Sigmoid colon (tissue), 6 donors: ENCODE measurements at regions not wholly inside any gene's neighbourhood (a gene's known extent, or its start where the extent isn't known, plus 50 kb on each side); places are given as distances from the start of the nearest gene placed in this dataset.

ENCODE experiments used
- DNase-seq: peaks from one replicate; pipeline ENCODE4 v3.0.0-alpha.2; 2019
- H3K27ac ChIP-seq, 4 donors: fragments of 200-600 bp; sonication (generic); one replicate each; pipeline ENCODE4 v1.5.1; 2016 to 2019; ENCODE audit warnings: mild to moderate bottlenecking in 1 of 4
- H3K27me3 ChIP-seq, 3 donors: fragments of 200-600 bp; sonication (generic); one replicate each; pipeline ENCODE4 v1.5.1; 2019; ENCODE audit warnings: mild to moderate bottlenecking in 1 of 3
- H3K36me3 ChIP-seq, 4 donors: fragments of 200-600 bp; sonication (generic); one replicate each; pipeline ENCODE4 v1.5.1; 2016 to 2019
- H3K4me1 ChIP-seq, 4 donors: fragments of 200-600 bp; sonication (generic); one replicate each; pipeline ENCODE4 v1.5.1; 2017 to 2019
- H3K4me3 ChIP-seq, 4 donors: fragments of 200-600 bp; sonication (generic); one replicate each; pipeline ENCODE4 v1.5.1; 2017 to 2019; ENCODE audit warnings: mild to moderate bottlenecking in 2 of 4, moderate library complexity in 1 of 4
- H3K9me3 ChIP-seq, 4 donors: fragments of 200-600 bp in 3 of 4; sonication (generic) in 3 of 4; one replicate each; pipeline versions ENCODE4 v1.5.1 to v1.6.1; 2013 to 2019
- EP300 ChIP-seq, 4 donors: sonication (generic); formaldehyde crosslinking; IDR thresholded peaks; one replicate each; pipeline ENCODE4 v1.6.1; 2017; ENCODE audit warnings: antibody characterized with exemption in 4 of 4
- POLR2A ChIP-seq, 2 donors: fragments of 450-650 bp; IDR thresholded peaks; one replicate each; pipeline ENCODE4 v1.6.1; 2016; ENCODE audit warnings: antibody characterized with exemption in 2 of 2, mild to moderate bottlenecking in 2 of 2, moderate library complexity in 2 of 2
- POLR2AphosphoS5 ChIP-seq, 4 donors: sonication (generic); formaldehyde crosslinking; IDR thresholded peaks; one replicate each; pipeline ENCODE4 v1.6.1; 2017; ENCODE audit warnings: antibody characterized with exemption in 4 of 4
- WGBS, 2 donors: extraction: QIAGEN DNeasy Blood & Tissue Kit; methylation state at CpG; one replicate each; pipeline ENCODE4 v1.1.7; 2013; 5-methylcytosine and 5-hydroxymethylcytosine counted together
- intact Hi-C: fragments of 100-400 bp; cut with DNase I; formaldehyde crosslinking; loops from one replicate; pipeline ENCODE4 v1.15.1; 2023
- TF ChIP-seq, protein P1 (sequence below), 4 experiments: fragments of 450-650 bp in 3 of 4; fragments of 200-600 bp in 1 of 4; IDR thresholded peaks; one replicate each; pipeline ENCODE4 v1.5.1; 2016 to 2019; ENCODE audit warnings: antibody characterized with exemption in 4 of 4, mild to moderate bottlenecking in 3 of 4, moderate library complexity in 2 of 4
- donor health status: healthy with polysubstance abuse.
- donor health status: healthy.

DNA sequence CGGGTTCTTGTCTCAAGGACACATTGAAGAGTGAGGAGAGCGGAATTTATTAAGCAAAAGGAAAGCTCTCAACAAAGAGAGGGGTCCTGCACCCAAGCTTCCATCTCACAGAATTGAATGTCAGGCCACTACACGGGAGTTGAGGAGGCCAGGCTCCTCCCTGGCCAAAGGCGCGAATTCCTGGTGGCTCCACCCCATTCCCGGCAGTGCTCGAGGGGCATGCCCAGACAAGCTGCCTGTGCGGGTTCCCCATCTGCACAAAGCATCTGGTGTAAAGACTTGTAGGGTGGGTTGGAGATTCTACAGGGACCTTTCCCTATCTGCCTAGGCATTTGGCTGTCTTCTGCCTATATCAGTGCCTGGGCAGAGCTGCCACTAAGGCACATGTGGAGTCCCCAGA, 648.5 kb upstream of the PKN2 start:
- Histone ChIP-seq H3K9me3 (peaks cover 0 to 12% (median 3%) of the 10 kb centered on the region in 4 donors), H3K27me3 (no peaks in the 10 kb centered on the region)
- TF ChIP-seq EP300 (IDR thresholded peaks at IDR 0.05) (no peak), POLR2A (IDR thresholded peaks at IDR 0.05) (no peak)

DNA sequence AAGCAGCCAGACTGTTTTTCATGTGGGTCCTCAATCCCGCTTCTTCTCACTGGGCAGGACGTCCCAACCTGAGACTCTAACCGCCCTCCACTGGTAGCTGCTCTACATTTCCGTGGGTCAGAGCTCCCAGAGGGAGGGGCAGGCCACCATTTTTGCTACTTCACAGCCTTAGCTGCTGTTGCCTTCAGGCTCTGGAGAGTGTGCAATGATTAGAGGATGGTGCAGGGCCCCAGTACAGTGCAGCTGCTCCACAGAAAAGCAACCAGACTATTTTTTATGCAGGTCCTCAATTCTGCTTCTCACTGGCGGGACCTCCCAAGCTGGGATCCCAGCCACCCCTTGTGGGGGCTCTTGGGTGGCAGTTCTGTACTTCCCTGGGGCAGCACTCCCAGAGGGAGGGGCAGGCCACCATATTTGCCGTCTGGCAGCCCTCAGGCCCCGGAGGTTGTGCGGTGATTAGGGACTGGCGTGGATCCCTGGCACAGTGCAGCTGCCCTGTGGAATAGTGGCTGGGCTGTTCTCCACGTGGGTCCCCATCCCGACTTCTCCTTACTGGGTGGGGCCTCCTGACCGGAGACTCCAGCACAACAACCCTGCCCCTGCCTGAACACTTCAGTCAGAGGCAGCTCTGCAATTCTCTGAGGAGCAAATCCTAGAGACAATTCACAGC, 647.6 kb upstream of the PKN2 start:
- Histone ChIP-seq H3K4me3 (no peak overlapping the region), H3K27ac (no peak overlapping the region), H3K9me3 (peaks cover 0 to 12% (median 3%) of the 10 kb centered on the region in 4 donors), H3K36me3 (no peaks in the 10 kb centered on the region), H3K4me1 (no peaks in the 10 kb centered on the region), H3K27me3 (no peaks in the 10 kb centered on the region)
- no peak for TF ChIP-seq POLR2AphosphoS5 (IDR thresholded peaks at IDR 0.05)
- DNase-seq, result no peak
- 87 to 90% methylated on average over 12 of the region's 12 CpGs for WGBS, 2 donors
- intact Hi-C loops, result no loop called here

More for the DNA sequence above, 648.5 kb upstream of the PKN2 start:
- Histone ChIP-seq H3K36me3 (no peaks in the 10 kb centered on the region), H3K4me1 (no peaks in the 10 kb centered on the region), H3K4me3 (no peak overlapping the region), H3K27ac (no peak overlapping the region)
- DNase-seq, result no peak
- intact Hi-C loops, result no loop called here
- 96% methylated on average over 8 of the region's 8 CpGs for WGBS, 2 donors

DNA sequence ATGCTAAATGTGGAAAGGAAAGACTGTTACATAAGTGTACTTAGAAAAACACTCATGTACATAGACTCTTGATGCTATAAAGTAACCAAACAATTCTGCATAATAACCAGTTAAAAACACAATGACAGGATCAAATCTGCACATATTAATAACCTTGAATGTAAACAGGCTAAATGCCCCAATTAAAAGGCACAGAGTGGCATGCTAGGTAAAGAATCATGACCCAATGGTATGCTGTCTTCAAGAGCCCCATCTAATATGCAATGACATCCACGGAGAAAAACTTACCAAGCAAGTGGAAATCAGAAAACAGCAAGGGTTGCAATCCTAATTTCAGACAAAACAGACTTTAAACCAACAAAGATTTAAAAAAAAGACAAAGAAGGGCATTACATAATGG, 644.8 kb upstream of the PKN2 start:
- no peak for DNase-seq
- intact Hi-C loops, result no loop called here
- Histone ChIP-seq H3K27me3 (no peaks in the 10 kb centered on the region), H3K4me3 (no peak overlapping the region), H3K4me1 (no peaks in the 10 kb centered on the region), H3K36me3 (no peaks in the 10 kb centered on the region), H3K9me3 (peaks cover 0 to 12% (median 3%) of the 10 kb centered on the region in 4 donors), H3K27ac (no peak overlapping the region)
- 86 to 89% methylated on average over 1 of the region's 1 CpG for WGBS, 2 donors
- TF ChIP-seq EP300 (IDR thresholded peaks at IDR 0.05), result no peak
- TF ChIP-seq POLR2AphosphoS5 (IDR thresholded peaks at IDR 0.05), result no peak
- TF ChIP-seq, protein P1, sequence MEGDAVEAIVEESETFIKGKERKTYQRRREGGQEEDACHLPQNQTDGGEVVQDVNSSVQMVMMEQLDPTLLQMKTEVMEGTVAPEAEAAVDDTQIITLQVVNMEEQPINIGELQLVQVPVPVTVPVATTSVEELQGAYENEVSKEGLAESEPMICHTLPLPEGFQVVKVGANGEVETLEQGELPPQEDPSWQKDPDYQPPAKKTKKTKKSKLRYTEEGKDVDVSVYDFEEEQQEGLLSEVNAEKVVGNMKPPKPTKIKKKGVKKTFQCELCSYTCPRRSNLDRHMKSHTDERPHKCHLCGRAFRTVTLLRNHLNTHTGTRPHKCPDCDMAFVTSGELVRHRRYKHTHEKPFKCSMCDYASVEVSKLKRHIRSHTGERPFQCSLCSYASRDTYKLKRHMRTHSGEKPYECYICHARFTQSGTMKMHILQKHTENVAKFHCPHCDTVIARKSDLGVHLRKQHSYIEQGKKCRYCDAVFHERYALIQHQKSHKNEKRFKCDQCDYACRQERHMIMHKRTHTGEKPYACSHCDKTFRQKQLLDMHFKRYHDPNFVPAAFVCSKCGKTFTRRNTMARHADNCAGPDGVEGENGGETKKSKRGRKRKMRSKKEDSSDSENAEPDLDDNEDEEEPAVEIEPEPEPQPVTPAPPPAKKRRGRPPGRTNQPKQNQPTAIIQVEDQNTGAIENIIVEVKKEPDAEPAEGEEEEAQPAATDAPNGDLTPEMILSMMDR (IDR thresholded peaks at IDR 0.05), result no peak
- TF ChIP-seq POLR2A (IDR thresholded peaks at IDR 0.05), result no peak

DNA sequence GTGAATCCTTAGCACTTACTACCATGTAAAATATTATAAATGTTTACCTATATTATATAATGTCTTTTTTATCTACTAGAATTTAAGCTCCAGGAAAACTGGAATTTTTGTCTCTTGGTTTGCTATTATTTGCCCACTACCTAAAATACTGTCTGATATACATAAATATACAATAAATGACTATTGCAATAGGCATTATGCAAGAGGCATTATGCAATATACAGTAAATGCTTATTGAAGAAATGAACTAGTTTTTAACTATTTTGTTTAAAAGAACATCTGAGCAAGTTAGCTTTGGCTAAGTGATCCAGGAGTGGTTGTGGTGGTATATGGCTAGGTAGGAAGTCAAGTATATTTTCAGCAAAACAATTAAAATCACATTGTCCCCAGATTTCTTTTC, 640.2 kb upstream of the PKN2 start:
- Histone ChIP-seq H3K4me1 (no peaks in the 10 kb centered on the region), H3K4me3 (no peak overlapping the region), H3K9me3 (peaks cover 0 to 12% (median 2%) of the 10 kb centered on the region in 4 donors), H3K36me3 (no peaks in the 10 kb centered on the region), H3K27ac (no peak overlapping the region), H3K27me3 (no peaks in the 10 kb centered on the region)
- intact Hi-C loops, result no loop called here
- DNase-seq, result no peak
- TF ChIP-seq, protein P1 (IDR thresholded peaks at IDR 0.05), result no peak
- TF ChIP-seq EP300 (IDR thresholded peaks at IDR 0.05), result no peak
- TF ChIP-seq POLR2A (IDR thresholded peaks at IDR 0.05), result no peak
- TF ChIP-seq POLR2AphosphoS5 (IDR thresholded peaks at IDR 0.05), result no peak

DNA sequence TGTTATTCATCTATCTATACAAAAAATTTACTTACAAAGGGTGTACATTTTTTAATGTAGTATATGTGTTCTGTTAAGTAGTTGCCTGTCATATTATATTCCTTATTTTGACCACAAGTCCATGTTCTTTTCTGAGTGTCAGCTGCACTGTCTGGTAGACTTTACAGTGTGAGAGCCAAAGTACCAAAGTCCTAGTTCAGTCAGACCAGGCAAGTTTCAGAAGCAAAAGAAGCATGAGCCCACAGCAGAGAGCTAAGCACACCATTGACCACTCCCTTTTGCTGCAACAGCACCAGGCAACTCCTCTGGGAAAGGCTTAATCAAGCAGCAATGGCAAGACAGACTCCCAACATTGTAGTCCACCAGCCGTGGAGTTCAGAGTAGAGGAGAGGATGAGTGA, 631.9 kb upstream of the PKN2 start:
- Histone ChIP-seq H3K36me3 (no peaks in the 10 kb centered on the region), H3K27me3 (no peaks in the 10 kb centered on the region), H3K9me3 (no peaks in the 10 kb centered on the region), H3K4me3 (no peak overlapping the region), H3K27ac (no peak overlapping the region), H3K4me1 (no peaks in the 10 kb centered on the region)
- intact Hi-C loops, result no loop called here
- 90 to 91% methylated on average over 1 of the region's 1 CpG for WGBS, 2 donors
- DNase-seq, result no peak
- TF ChIP-seq POLR2AphosphoS5 (IDR thresholded peaks at IDR 0.05), result no peak
- TF ChIP-seq EP300 (IDR thresholded peaks at IDR 0.05), result no peak
- no peak for TF ChIP-seq POLR2A (IDR thresholded peaks at IDR 0.05)
- TF ChIP-seq, protein P1 (IDR thresholded peaks at IDR 0.05), result no peak

DNA sequence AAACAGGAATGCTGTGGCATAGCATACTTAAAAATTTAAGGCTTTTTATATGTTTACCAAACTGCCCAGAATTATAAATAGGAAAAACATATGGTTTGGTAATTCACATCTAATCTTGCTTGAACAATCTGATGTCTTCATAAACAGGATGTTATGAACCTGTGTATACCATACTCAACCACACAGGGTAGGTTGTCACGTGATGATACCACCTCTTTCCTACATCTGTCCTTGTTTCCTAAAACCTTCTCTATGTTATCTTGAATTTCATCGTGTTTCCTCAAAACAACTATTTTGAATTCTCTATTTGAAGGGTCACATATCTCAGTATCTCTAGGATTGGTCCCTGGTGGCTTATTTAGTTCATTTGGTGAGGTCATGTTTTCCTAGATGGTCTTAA, 631.0 kb upstream of the PKN2 start:
- TF ChIP-seq POLR2A (IDR thresholded peaks at IDR 0.05) (no peak), POLR2AphosphoS5 (IDR thresholded peaks at IDR 0.05) (no peak), EP300 (IDR thresholded peaks at IDR 0.05) (no peak)
- TF ChIP-seq, protein P1 (IDR thresholded peaks at IDR 0.05), result no peak
- WGBS, 2 donors, result 84 to 89% methylated on average over 2 of the region's 2 CpGs

More for the DNA sequence above, 631.0 kb upstream of the PKN2 start:
- no peak for DNase-seq
- H3K4me1 ChIP-seq, result no peaks in the 10 kb centered on the region
- no peaks in the 10 kb centered on the region for H3K9me3 ChIP-seq
- intact Hi-C loops, result no loop called here
- H3K27me3 ChIP-seq, result no peaks in the 10 kb centered on the region
- H3K4me3 ChIP-seq, result no peak overlapping the region
- H3K27ac ChIP-seq, result no peak overlapping the region
- H3K36me3 ChIP-seq, result no peaks in the 10 kb centered on the region
